ENCODE measurements at regions not wholly inside any gene's neighbourhood (a gene's known extent, or its start where the extent isn't known, plus 50 kb on each side); places are given as distances from the start of the nearest gene placed in this dataset.
A peak's percentile ranks its signal among the peaks of the same experiment; 100 is the strongest.

DNA sequence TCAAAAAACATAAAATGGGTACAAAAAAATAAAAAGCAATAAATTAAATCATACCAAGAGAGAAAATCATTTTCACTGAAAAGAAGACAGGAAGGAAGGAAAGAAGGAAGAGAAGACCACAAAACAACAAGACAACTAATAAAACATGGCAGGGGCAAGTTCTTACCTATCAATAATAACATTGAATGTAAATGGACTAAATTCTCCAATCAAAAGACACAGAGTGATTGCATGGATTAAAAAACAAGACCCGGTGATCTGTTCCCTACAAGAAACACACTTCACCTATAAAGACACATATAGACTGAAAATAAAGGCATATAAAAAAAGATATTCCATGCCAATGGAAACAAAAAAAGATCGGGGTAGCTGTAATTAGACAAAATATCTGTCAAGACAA is 82.6 kb upstream of the CERS6 start:
- intact Hi-C loops (cut with micrococcal nuclease; ENCODE audit: unreplicated experiment) (no loop called here), in situ Hi-C loops (cut with HindIII; ENCODE audit: low pct_unique_long_range_greater_than_20kb, low sequenced_read_pairs) (no loop called here)
- no TSS peak for BruUV-seq (replicated peaks)
- Histone ChIP-seq H3K27ac (ENCODE audit: low read length) (no peak overlapping the region), H3K9me3 (ENCODE audit: control insufficient read depth, insufficient read depth, low read depth, low read length) (no peaks in the 10 kb centered on the region), H3K27me3 (ENCODE audit: control insufficient read depth, insufficient read depth, low read length) (no peaks in the 10 kb centered on the region), H3K4me1 (ENCODE audit: control insufficient read depth, insufficient read depth, low read length) (no peaks in the 10 kb centered on the region), H3K36me3 (ENCODE audit: control insufficient read depth, insufficient read depth, low read length) (no peaks in the 10 kb centered on the region), H3K4me3 (ENCODE audit: low read depth in 2 of 2, low read length in 2 of 2) (no peak overlapping the region)
- DNase-seq (ENCODE audit: low read depth, low spot score) (no peak), ATAC-seq (no peak)
- ChIA-PET POLR2A (no interaction called here), CTCF (no interaction called here)
- TF ChIP-seq TCF7L2 (IDR thresholded peaks at IDR 0.05; ENCODE audit: low read depth, low read length), result no peak
- no peak for TF ChIP-seq SIN3A (IDR thresholded peaks at IDR 0.05; ENCODE audit: borderline replicate concordance, insufficient read depth, low read depth, low read length)
- TF ChIP-seq CTCF (IDR thresholded peaks at IDR 0.05), result no peak
- no peak for TF ChIP-seq REST (IDR thresholded peaks at IDR 0.05; ENCODE audit: insufficient read depth in 1 of 2, low read depth in 2 of 2, low read length in 1 of 2)
- no peak for TF ChIP-seq POLR2AphosphoS5 (IDR thresholded peaks at IDR 0.05; ENCODE audit: low read depth, low read length)

GRCh38 chr2:168375195-168375798 is 80.8 kb upstream of the CERS6 start:
- in situ Hi-C loops (cut with HindIII; ENCODE audit: low pct_unique_long_range_greater_than_20kb, low sequenced_read_pairs), result no loop called here
- Histone ChIP-seq H3K36me3 (ENCODE audit: control insufficient read depth, insufficient read depth, low read length) (no peaks in the 10 kb centered on the region), H3K27ac (ENCODE audit: low read length) (no peak overlapping the region), H3K9me3 (ENCODE audit: control insufficient read depth, insufficient read depth, low read depth, low read length) (no peaks in the 10 kb centered on the region), H3K27me3 (ENCODE audit: control insufficient read depth, insufficient read depth, low read length) (no peaks in the 10 kb centered on the region), H3K4me1 (ENCODE audit: control insufficient read depth, insufficient read depth, low read length) (no peaks in the 10 kb centered on the region), H3K4me3 (ENCODE audit: low read depth in 2 of 2, low read length in 2 of 2) (no peak overlapping the region)
- intact Hi-C loops (cut with micrococcal nuclease; ENCODE audit: unreplicated experiment), result no loop called here
- BruUV-seq (replicated peaks), result no TSS peak
- ChIA-PET CTCF (no interaction called here), POLR2A (no interaction called here)
- DNase-seq (ENCODE audit: low read depth, low spot score) (no peak), ATAC-seq (no peak)
- peak; percentile 31; the same call in 1 of the 2 replicates for TF ChIP-seq CTCF (IDR thresholded peaks at IDR 0.05)
- TF ChIP-seq TCF7L2 (IDR thresholded peaks at IDR 0.05; ENCODE audit: low read depth, low read length), result no peak
- no peak for TF ChIP-seq SIN3A (IDR thresholded peaks at IDR 0.05; ENCODE audit: borderline replicate concordance, insufficient read depth, low read depth, low read length)

All from Panc1 (cell line).